HL-60 (cell line): ENCODE measurements at regions not wholly inside any gene's neighbourhood (a gene's known extent, or its start where the extent isn't known, plus 50 kb on each side); places are given as distances from the start of the nearest gene placed in this dataset.

Experiments
- DNase-seq, 2 experiments: peaks; one replicate each; pipeline ENCODE4 v3.0.0-alpha.2; 2010 to 2020; ENCODE audit warnings: low read depth in 1 of 2, low spot score in 1 of 2
- H3K27ac ChIP-seq: fragments of 250-450 bp; sonication (Bioruptor Pico); replicated peaks from 2 replicates; pipeline ENCODE4 v1.5.1; 2020; ENCODE audit warnings: mild to moderate bottlenecking, moderate library complexity
- H3K27me3 ChIP-seq: fragments of 250-450 bp; sonication (Bioruptor Pico); 2 replicates; pipeline ENCODE4 v1.5.1; 2021; ENCODE audit warnings: mild to moderate bottlenecking, moderate library complexity; ENCODE audit not compliant: insufficient read depth, poor library complexity, severe bottlenecking
- H3K4me3 ChIP-seq: replicated peaks from 2 replicates; pipeline ENCODE4 v1.5.1; 2011; ENCODE audit warnings: mild to moderate bottlenecking, control low read depth, low read length; ENCODE audit not compliant: insufficient read depth
- CTCF ChIP-seq: IDR thresholded peaks from one replicate; pipeline ENCODE4 v1.5.1; 2011; ENCODE audit warnings: low read length, control low read depth, inconsistent platforms; ENCODE audit not compliant: insufficient read depth
- GABPA ChIP-seq: IDR thresholded peaks from 2 replicates; pipeline ENCODE4 v1.6.1; 2012; ENCODE audit warnings: low read depth
- POLR2AphosphoS5 ChIP-seq: IDR thresholded peaks from 2 replicates; pipeline ENCODE4 v1.6.1; 2012; ENCODE audit warnings: low read depth
- REST ChIP-seq: IDR thresholded peaks from 2 replicates; pipeline ENCODE4 v1.6.1; 2012; ENCODE audit warnings: low read depth; ENCODE audit not compliant: insufficient replicate concordance
- SPI1 ChIP-seq: IDR thresholded peaks from 2 replicates; pipeline ENCODE4 v1.6.1; 2012; ENCODE audit warnings: low read depth, mild to moderate bottlenecking, borderline replicate concordance

GRCh38 chr4:159038536-159038935, 64.3 kb upstream of the RAPGEF2 start:
- DNase-seq, result no peak
- no peak overlapping the region for H3K27ac ChIP-seq
- no peaks in the 10 kb centered on the region for H3K27me3 ChIP-seq
- TF ChIP-seq REST, result no peak
- no peak overlapping the region for H3K4me3 ChIP-seq

GRCh38 chr4:159041054-159042034, 61.5 kb upstream of the RAPGEF2 start:
- TF ChIP-seq SPI1 (no peak), CTCF (no peak), REST (no peak), GABPA (no peak), POLR2AphosphoS5 (no peak)
- Histone ChIP-seq H3K27ac (no peak overlapping the region), H3K27me3 (no peaks in the 10 kb centered on the region), H3K4me3 (no peak overlapping the region)
- DNase-seq, result no peak

- peak in 1 of 2 experiments; percentile 36 for DNase-seq
These were observed 60.7 kb upstream of the RAPGEF2 start for GRCh38 chr4:159042097-159042605.

More at GRCh38 chr4:159042097-159042605, 60.7 kb upstream of the RAPGEF2 start:
- TF ChIP-seq POLR2AphosphoS5, result no peak
- TF ChIP-seq GABPA, result no peak
- TF ChIP-seq CTCF, result no peak
- TF ChIP-seq REST, result no peak
- TF ChIP-seq SPI1, result no peak
- Histone ChIP-seq H3K27me3 (no peaks in the 10 kb centered on the region), H3K27ac (no peak overlapping the region), H3K4me3 (no peak overlapping the region)
